Esophagus muscularis mucosa (tissue), 4 donors: ENCODE measurements at regions not wholly inside any gene's neighbourhood (a gene's known extent, or its start where the extent isn't known, plus 50 kb on each side); places are given as distances from the start of the nearest gene placed in this dataset.

Experiments
- DNase-seq: peaks from one replicate; pipeline ENCODE4 v3.0.0-alpha.2; 2017; ENCODE audit errors: extremely low spot score
- H3K27ac ChIP-seq, 4 donors: fragments of 200-600 bp; sonication (generic); replicated peaks in 1 of 4; 1 replicate in 3 of 4; 2 replicates in 1 of 4; pipeline ENCODE4 v1.5.1; 2016 to 2019; ENCODE audit warnings: mild to moderate bottlenecking in 1 of 4
- H3K27me3 ChIP-seq, 4 donors: fragments of 200-600 bp; sonication (generic); one replicate each; pipeline versions ENCODE4 v1.5.1 to v1.6.0; 2016 to 2019
- H3K36me3 ChIP-seq, 4 donors: fragments of 200-600 bp; sonication (generic); one replicate each; pipeline ENCODE4 v1.5.1; 2016 to 2019
- H3K4me1 ChIP-seq, 4 donors: fragments of 200-600 bp; sonication (generic); one replicate each; pipeline ENCODE4 v1.5.1; 2016 to 2019
- H3K4me3 ChIP-seq, 4 donors: fragments of 200-600 bp; sonication (generic); 1 replicate in 2 of 4; 2 replicates in 2 of 4; pipeline ENCODE4 v1.5.1; 2016 to 2019; ENCODE audit warnings: mild to moderate bottlenecking in 4 of 4, moderate library complexity in 1 of 4
- H3K9me3 ChIP-seq, 4 donors: fragments of 200-600 bp; sonication (generic); 1 replicate in 3 of 4; 2 replicates in 1 of 4; pipeline ENCODE4 v1.5.1; 2016 to 2019
- CTCF ChIP-seq, 3 experiments: fragments of 200-600 bp in 2 of 3; fragments of 450-650 bp in 1 of 3; sonication (generic) in 2 of 3; IDR thresholded peaks; one replicate each; pipeline ENCODE4 v1.5.1; 2017 to 2019; ENCODE audit warnings: antibody characterized with exemption in 3 of 3, mild to moderate bottlenecking in 2 of 3, moderate library complexity in 1 of 3
- EP300 ChIP-seq: sonication (generic); formaldehyde crosslinking; IDR thresholded peaks from one replicate; pipeline ENCODE4 v1.6.1; 2017; ENCODE audit warnings: antibody characterized with exemption
- POLR2A ChIP-seq: fragments of 450-650 bp; IDR thresholded peaks from one replicate; pipeline ENCODE4 v1.6.1; 2017; ENCODE audit warnings: antibody characterized with exemption, moderate library complexity, mild to moderate bottlenecking, low read depth
- POLR2AphosphoS5 ChIP-seq, 2 donors: sonication (generic); formaldehyde crosslinking; IDR thresholded peaks; one replicate each; pipeline ENCODE4 v1.6.1; 2017; ENCODE audit warnings: antibody characterized with exemption in 2 of 2
- WGBS: methylation state at CpG from one replicate; pipeline ENCODE4 v1.1.5; 2018; 5-methylcytosine and 5-hydroxymethylcytosine counted together
- intact Hi-C: fragments of 100-400 bp; cut with DNase I; formaldehyde crosslinking; loops from one replicate; pipeline ENCODE4 v1.15.1; 2023

DNA sequence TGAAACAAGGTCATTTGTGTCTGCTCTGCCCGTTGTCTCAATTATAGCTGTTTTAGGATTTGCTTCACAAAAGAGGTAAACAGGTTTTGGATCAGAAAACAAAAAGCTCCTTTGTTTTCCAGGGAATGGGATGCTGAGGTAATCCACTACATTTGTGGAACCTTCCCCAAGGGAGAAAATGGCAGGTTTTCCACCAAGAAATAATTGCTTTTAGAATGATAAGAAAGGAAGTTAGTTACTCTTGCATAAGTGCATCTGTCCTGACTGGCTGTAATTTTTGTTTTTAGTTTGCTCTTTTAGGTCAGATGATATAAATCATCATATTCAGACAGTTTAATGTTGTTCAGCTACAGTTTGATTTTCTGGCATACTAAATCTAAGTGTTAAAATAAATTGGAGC is 198.5 kb upstream of the COL8A1 start:
- no peak overlapping the region for H3K27ac ChIP-seq
- peaks cover 0 to 4% (median 0%) of the 10 kb centered on the region in 4 donors for H3K9me3 ChIP-seq
- TF ChIP-seq CTCF (IDR thresholded peaks at IDR 0.05) (no peak), POLR2AphosphoS5 (IDR thresholded peaks at IDR 0.05) (no peak), EP300 (no peak), POLR2A (no peak)
- no peaks in the 10 kb centered on the region for H3K4me1 ChIP-seq
- H3K27me3 ChIP-seq: no peaks in the 10 kb centered on the region
- no peaks in the 10 kb centered on the region for H3K36me3 ChIP-seq
- 62% methylated on average over 1 of the region's 1 CpG for WGBS
- H3K4me3 ChIP-seq: no peak overlapping the region
- intact Hi-C loops: no loop called here
- DNase-seq: no peak

GRCh38 chr3:99434190-99434589 is 204.2 kb upstream of the COL8A1 start:
- H3K4me3 ChIP-seq: no peak overlapping the region
- TF ChIP-seq POLR2AphosphoS5 (IDR thresholded peaks at IDR 0.05) (no peak), CTCF (IDR thresholded peaks at IDR 0.05) (no peak), POLR2A (no peak), EP300 (no peak)
- intact Hi-C loops: no loop called here
- DNase-seq: no peak
- no peak overlapping the region for H3K27ac ChIP-seq
- no peaks in the 10 kb centered on the region for H3K36me3 ChIP-seq
- H3K9me3 ChIP-seq: peaks cover 0 to 4% (median 0%) of the 10 kb centered on the region in 4 donors
- H3K27me3 ChIP-seq: no peaks in the 10 kb centered on the region
- H3K4me1 ChIP-seq: peaks cover 0 to 7% (median 0%) of the 10 kb centered on the region in 4 donors

GRCh38 chr3:99430348-99431134 is 207.9 kb upstream of the COL8A1 start:
- H3K4me3 ChIP-seq: no peak overlapping the region
- TF ChIP-seq POLR2AphosphoS5 (IDR thresholded peaks at IDR 0.05): no peak
- TF ChIP-seq POLR2A: no peak
- TF ChIP-seq EP300: no peak
- TF ChIP-seq CTCF (IDR thresholded peaks at IDR 0.05): no peak
- intact Hi-C loops: no loop called here
- H3K9me3 ChIP-seq: no peaks in the 10 kb centered on the region
- 53% methylated on average over 3 of the region's 3 CpGs for WGBS
- no peak for DNase-seq
- no peaks in the 10 kb centered on the region for H3K27me3 ChIP-seq
- no peaks in the 10 kb centered on the region for H3K36me3 ChIP-seq
- H3K4me1 ChIP-seq: peaks cover 0 to 7% (median 0%) of the 10 kb centered on the region in 4 donors
- H3K27ac ChIP-seq: no peak overlapping the region

GRCh38 chr3:99429502-99429901 is 208.9 kb upstream of the COL8A1 start:
- Histone ChIP-seq H3K27me3 (no peaks in the 10 kb centered on the region), H3K9me3 (no peaks in the 10 kb centered on the region), H3K36me3 (no peaks in the 10 kb centered on the region), H3K4me3 (no peak overlapping the region), H3K27ac (no peak overlapping the region), H3K4me1 (peaks cover 0 to 7% (median 0%) of the 10 kb centered on the region in 4 donors)
- WGBS: 84% methylated on average over 2 of the region's 2 CpGs
- intact Hi-C loops: no loop called here
- TF ChIP-seq CTCF (IDR thresholded peaks at IDR 0.05) (no peak), POLR2AphosphoS5 (IDR thresholded peaks at IDR 0.05) (no peak), EP300 (no peak), POLR2A (no peak)
- DNase-seq: no peak

DNA sequence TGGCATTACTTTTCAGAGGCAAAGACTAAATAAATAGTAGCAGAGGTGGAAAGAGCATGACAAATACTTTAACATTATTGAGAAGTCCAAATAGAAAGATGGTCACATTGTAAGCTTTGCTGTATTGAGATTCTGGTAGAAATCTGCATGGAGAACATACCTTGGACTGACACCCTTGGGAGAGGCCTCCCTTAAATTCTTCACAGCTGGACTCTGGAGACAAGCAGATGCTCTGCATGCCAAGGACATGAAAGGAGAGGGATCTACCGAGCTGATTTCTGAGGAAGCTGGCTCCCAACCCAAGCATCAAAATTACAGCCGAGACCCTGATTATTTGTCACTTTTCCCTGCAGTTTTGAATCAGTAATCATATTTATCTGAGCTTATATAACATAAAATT is 212.5 kb upstream of the COL8A1 start:
- WGBS: 54% methylated on average over 2 of the region's 2 CpGs
- H3K27ac ChIP-seq: no peak overlapping the region
- DNase-seq: no peak
- TF ChIP-seq POLR2AphosphoS5 (IDR thresholded peaks at IDR 0.05) (no peak), POLR2A (no peak), CTCF (IDR thresholded peaks at IDR 0.05) (no peak), EP300 (no peak)
- H3K4me3 ChIP-seq: no peak overlapping the region
- no peaks in the 10 kb centered on the region for H3K9me3 ChIP-seq
- intact Hi-C loops: no loop called here
- H3K4me1 ChIP-seq: peaks cover 0 to 7% (median 0%) of the 10 kb centered on the region in 4 donors
- no peaks in the 10 kb centered on the region for H3K27me3 ChIP-seq
- H3K36me3 ChIP-seq: no peaks in the 10 kb centered on the region
